COLO668 (cell line): ENCODE measurements at regions not wholly inside any gene's neighbourhood (a gene's known extent, or its start where the extent isn't known, plus 50 kb on each side); places are given as distances from the start of the nearest gene placed in this dataset.
"Not testable (repeated sequence)": the region's sequence is repeated elsewhere in the genome, so short reads cannot be mapped to it uniquely, and the experiment has no call there.

Experiments used
- DNase-seq: peaks from one replicate; lab custom pipeline; 2025; ENCODE audit not compliant: unreplicated experiment; lab: John Stamatoyannopoulos, UW

GRCh38 chr11:15300341-15300740 is 185.6 kb downstream of the INSC start:
- DNase-seq = no peak

- DNase-seq = no peak
Observed at GRCh38 chr11:15307619-15308024, 192.9 kb downstream of the INSC start.

- no peak for DNase-seq
Observed at GRCh38 chr11:15308840-15309239, 194.1 kb downstream of the INSC start.

GRCh38 chr11:15309296-15309695 is 194.6 kb downstream of the INSC start:
- no peak for DNase-seq

- no peak for DNase-seq
Observed at GRCh38 chr11:15313862-15314261, 199.1 kb downstream of the INSC start.

- no peak for DNase-seq
Observed at GRCh38 chr11:15318814-15319213, 204.1 kb downstream of the INSC start.

- no peak for DNase-seq
Observed at GRCh38 chr11:15326520-15326919, 211.8 kb downstream of the INSC start.

- peak; percentile 73 for DNase-seq
Observed at GRCh38 chr11:15327786-15328231, 213.1 kb downstream of the INSC start.

GRCh38 chr11:15333407-15333806 is 218.7 kb downstream of the INSC start:
- DNase-seq = no peak

- no peak for DNase-seq
Observed at GRCh38 chr11:15334766-15335165, 220.0 kb downstream of the INSC start.

GRCh38 chr11:15336021-15336420 is 221.3 kb downstream of the INSC start:
- no peak for DNase-seq

- DNase-seq = no peak
Observed at GRCh38 chr11:15339302-15339701, 224.6 kb downstream of the INSC start.

GRCh38 chr11:15341587-15341986 is 226.9 kb downstream of the INSC start:
- no peak for DNase-seq

GRCh38 chr11:15342163-15342562 is 227.4 kb downstream of the INSC start:
- DNase-seq = no peak

- no peak for DNase-seq
Observed at GRCh38 chr11:15346907-15347306, 232.2 kb downstream of the INSC start.

- DNase-seq = no peak
Observed at GRCh38 chr11:15347969-15348734, 233.4 kb downstream of the INSC start.

- DNase-seq = no peak
Observed at GRCh38 chr11:15349413-15349812, 234.7 kb downstream of the INSC start.

- DNase-seq = no peak
Observed at GRCh38 chr11:15361316-15361715, 246.6 kb downstream of the INSC start.

- DNase-seq = not testable (repeated sequence)
Observed at GRCh38 chr11:15365286-15365685, 250.6 kb downstream of the INSC start.

GRCh38 chr11:15367695-15368094 is 253.0 kb downstream of the INSC start:
- DNase-seq = no peak

- no peak for DNase-seq
Observed at GRCh38 chr11:15370495-15371147, 255.9 kb downstream of the INSC start.

- DNase-seq = no peak
Observed at GRCh38 chr11:15371533-15371932, 256.8 kb downstream of the INSC start.

- no peak for DNase-seq
Observed at GRCh38 chr11:15374418-15374817, 259.7 kb downstream of the INSC start.
